ENCODE measurements at regions not wholly inside any gene's neighbourhood (a gene's known extent, or its start where the extent isn't known, plus 50 kb on each side); places are given as distances from the start of the nearest gene placed in this dataset.
"Not testable (repeated sequence)": the region's sequence is repeated elsewhere in the genome, so short reads cannot be mapped to it uniquely, and the experiment has no call there.

DNA sequence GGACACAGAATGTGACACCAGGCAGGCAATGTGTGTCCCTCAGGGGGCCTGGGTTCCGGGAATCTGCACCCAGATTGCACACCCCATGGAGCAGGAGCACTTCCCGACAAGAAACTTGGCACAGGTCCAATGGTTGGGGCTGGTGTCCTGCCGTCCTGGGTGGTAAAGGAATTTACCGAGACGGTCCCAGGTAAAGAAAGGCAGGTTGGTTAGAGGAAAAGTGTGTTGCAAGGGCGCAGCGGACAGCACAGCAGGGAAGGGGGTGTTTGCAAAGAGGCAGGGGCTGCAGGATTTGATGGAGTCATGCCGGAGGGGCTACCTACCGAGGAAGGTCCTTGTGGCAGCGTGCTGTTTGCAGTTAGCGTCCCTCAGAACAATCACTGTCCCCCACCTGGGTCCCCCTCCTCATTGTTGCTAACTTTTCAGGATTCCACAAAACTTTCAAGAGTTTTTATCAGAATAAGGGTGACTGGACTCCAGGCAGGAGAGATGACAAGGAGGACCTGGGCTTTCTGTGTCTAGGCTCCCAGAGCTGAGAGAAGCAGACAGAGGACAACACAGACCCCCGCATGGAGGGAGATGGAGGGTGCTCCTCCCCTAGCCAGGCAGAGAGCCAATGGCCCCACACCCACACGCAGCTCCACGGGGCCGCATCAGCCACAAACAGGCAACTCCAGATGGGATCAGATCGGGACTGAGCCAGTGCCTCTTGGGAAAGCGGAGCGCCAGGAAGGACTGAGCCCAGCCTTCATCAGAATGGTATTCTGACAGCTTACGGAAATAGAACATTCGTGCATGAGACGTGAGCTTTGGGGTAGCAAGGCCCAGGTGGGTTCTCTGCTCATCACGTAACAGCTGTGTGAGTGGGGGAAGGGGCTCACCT, 1423.9 kb downstream of the BRD1 start:
- H3K9me3 ChIP-seq (ENCODE audit: control insufficient read depth in 1 of 2, low read length in 2 of 2), result peaks cover 0 to 7% of the 10 kb centered on the region in 2 donors
- H3K4me1 ChIP-seq (ENCODE audit: control insufficient read depth in 1 of 2, insufficient read depth in 2 of 2, low read length in 2 of 2), result no peaks in the 10 kb centered on the region
- H3K27ac ChIP-seq (ENCODE audit: low read length), result no peak overlapping the region
- H3K4me3 ChIP-seq (ENCODE audit: low read depth in 1 of 2, low read length in 2 of 2), result no peak overlapping the region
- H3K27me3 ChIP-seq (ENCODE audit: low read depth, low read length), result no peaks in the 10 kb centered on the region
- H3K36me3 ChIP-seq (ENCODE audit: control insufficient read depth in 1 of 2, insufficient read depth in 2 of 2, low read length in 2 of 2), result no peaks in the 10 kb centered on the region

DNA sequence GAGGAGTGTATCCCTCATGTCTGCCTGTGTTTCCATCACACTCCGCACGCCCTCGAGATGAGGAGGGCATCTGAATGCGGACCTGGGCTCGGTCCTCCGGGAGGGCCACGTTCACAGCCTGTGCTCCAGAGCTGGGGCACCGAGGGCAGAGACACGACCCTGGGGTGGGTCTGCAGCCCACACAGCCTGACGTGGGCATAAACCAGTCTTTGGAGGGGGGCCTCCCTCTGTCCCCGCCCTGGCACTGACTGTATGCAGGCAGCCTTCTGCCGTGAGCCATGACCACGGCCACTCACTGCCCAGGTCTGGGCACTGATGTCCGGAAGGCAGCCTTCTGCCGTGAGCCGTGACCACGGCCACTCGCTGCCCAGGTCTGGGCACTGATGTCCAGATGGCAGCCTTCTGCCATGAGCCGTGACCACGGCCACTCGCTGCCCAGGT, 1425.1 kb downstream of the BRD1 start:
- no peak overlapping the region for H3K27ac ChIP-seq (ENCODE audit: low read length)
- H3K27me3 ChIP-seq (ENCODE audit: low read depth, low read length), result no peaks in the 10 kb centered on the region
- no peaks in the 10 kb centered on the region for H3K36me3 ChIP-seq (ENCODE audit: control insufficient read depth in 1 of 2, insufficient read depth in 2 of 2, low read length in 2 of 2)
- no peaks in the 10 kb centered on the region for H3K9me3 ChIP-seq (ENCODE audit: control insufficient read depth in 1 of 2, low read length in 2 of 2)
- H3K4me1 ChIP-seq (ENCODE audit: control insufficient read depth in 1 of 2, insufficient read depth in 2 of 2, low read length in 2 of 2), result no peaks in the 10 kb centered on the region
- H3K4me3 ChIP-seq (ENCODE audit: low read depth in 1 of 2, low read length in 2 of 2), result no peak overlapping the region

DNA sequence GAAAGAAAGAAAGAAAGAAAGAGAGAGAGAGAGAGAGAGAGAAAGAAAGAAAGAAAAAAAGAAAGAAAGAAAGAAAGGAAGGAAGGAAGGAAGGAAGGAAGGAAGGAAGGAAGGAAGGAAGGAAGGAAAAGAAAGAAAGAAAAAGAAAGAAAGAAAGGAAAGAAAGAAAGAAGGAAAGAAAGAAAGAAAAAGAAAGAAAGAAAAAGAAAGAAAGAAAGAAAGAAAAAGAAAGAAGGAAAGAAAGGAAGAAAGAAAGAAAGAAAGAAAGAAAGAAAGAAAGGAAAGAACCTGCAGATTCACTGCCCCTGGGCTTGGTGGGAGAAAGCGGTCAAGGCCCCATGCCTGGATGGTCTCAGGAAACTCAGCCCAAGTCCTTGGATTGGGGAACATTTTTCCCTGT, 1426.2 kb downstream of the BRD1 start:
- not testable (repeated sequence) for H3K4me1 ChIP-seq (ENCODE audit: control insufficient read depth in 1 of 2, insufficient read depth in 2 of 2, low read length in 2 of 2); H3K27me3 ChIP-seq (ENCODE audit: low read depth, low read length); H3K9me3 ChIP-seq (ENCODE audit: control insufficient read depth in 1 of 2, low read length in 2 of 2); H3K27ac ChIP-seq (ENCODE audit: low read length); H3K36me3 ChIP-seq (ENCODE audit: control insufficient read depth in 1 of 2, insufficient read depth in 2 of 2, low read length in 2 of 2); H3K4me3 ChIP-seq (ENCODE audit: low read depth in 1 of 2, low read length in 2 of 2)

- Histone ChIP-seq H3K27ac (ENCODE audit: low read length) (no peak overlapping the region), H3K27me3 (ENCODE audit: low read depth, low read length) (no peaks in the 10 kb centered on the region)
These were observed 1429.3 kb downstream of the BRD1 start for GRCh38 chr22:48398181-48398905.

DNA sequence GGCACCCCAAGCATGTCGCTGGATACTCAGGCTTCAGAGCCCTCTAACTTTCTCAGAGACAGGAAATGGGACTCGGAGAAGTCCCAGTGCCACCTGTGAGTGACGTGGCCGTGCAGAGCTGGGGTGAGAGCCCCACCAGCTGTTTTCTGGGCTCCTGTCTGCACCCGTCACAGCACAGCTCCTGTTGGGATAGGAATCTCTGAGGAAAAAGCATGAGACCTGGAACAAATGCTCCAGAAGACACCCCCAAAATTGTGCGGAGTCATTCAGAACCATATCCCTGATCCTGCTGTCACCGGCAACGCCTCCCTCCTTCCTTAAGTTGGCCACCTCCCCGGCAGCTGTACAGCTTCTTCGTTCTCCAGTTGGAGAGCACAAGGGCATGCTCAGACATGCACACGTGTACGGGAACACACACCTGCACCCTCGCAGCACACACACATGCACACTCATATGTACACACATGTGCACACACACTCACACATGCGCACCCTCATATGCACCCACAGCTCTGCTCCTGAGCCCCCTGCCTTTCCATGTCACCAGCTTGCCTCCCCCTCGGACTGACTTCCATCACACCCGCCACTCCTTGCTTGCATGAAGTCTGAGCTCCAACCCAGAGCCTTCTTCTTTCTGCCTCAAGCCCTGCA, 1430.0 kb downstream of the BRD1 start:
- Histone ChIP-seq H3K4me3 (ENCODE audit: low read depth in 1 of 2, low read length in 2 of 2) (no peak overlapping the region), H3K4me1 (ENCODE audit: control insufficient read depth in 1 of 2, insufficient read depth in 2 of 2, low read length in 2 of 2) (no peaks in the 10 kb centered on the region), H3K36me3 (ENCODE audit: control insufficient read depth in 1 of 2, insufficient read depth in 2 of 2, low read length in 2 of 2) (no peaks in the 10 kb centered on the region), H3K27ac (ENCODE audit: low read length) (no peak overlapping the region), H3K27me3 (ENCODE audit: low read depth, low read length) (no peaks in the 10 kb centered on the region), H3K9me3 (ENCODE audit: control insufficient read depth in 1 of 2, low read length in 2 of 2) (no peaks in the 10 kb centered on the region)

More at GRCh38 chr22:48398181-48398905, 1429.3 kb downstream of the BRD1 start:
- Histone ChIP-seq H3K9me3 (ENCODE audit: control insufficient read depth in 1 of 2, low read length in 2 of 2) (no peaks in the 10 kb centered on the region), H3K4me1 (ENCODE audit: control insufficient read depth in 1 of 2, insufficient read depth in 2 of 2, low read length in 2 of 2) (no peaks in the 10 kb centered on the region), H3K4me3 (ENCODE audit: low read depth in 1 of 2, low read length in 2 of 2) (no peak overlapping the region), H3K36me3 (ENCODE audit: control insufficient read depth in 1 of 2, insufficient read depth in 2 of 2, low read length in 2 of 2) (no peaks in the 10 kb centered on the region)

DNA sequence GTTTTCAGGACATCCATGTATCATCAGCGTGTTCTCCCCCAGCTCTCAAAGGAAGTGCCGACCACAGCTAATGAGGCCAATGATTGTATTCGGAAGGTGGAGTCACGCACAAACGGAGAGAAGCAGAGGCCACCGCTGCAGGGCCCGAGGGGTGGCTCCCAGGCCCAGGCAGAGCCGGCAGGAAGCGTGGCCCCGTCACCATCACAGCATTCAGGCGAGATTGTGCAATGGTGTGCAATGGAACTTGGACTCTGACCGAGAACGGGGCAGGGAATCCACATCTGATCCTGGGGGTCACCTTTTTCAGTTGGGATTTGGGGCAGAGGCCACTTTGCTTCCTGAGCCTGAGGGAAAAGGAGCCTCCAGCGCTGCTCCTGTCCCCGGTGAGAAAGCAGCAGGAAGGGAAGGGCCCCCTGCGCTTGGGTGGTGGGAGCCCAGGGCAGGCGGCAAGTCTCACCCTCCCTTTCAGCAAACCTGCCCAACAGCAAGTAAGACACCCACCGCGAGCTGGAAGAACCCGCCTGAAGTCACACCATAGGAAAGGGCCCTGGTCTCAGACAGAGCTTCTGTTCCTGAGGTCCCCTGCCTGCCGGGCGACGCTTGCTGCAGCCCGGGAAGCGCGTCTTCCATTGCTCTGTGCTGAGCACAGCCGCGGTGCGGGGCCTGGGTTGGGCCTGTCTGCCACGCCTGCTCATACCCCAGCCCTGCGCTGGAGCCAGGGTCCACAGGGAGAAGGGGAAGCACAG, 1430.7 kb downstream of the BRD1 start:
- H3K27me3 ChIP-seq (ENCODE audit: low read depth, low read length), result no peaks in the 10 kb centered on the region
- H3K36me3 ChIP-seq (ENCODE audit: control insufficient read depth in 1 of 2, insufficient read depth in 2 of 2, low read length in 2 of 2), result no peaks in the 10 kb centered on the region
- no peak overlapping the region for H3K27ac ChIP-seq (ENCODE audit: low read length)
- no peak overlapping the region for H3K4me3 ChIP-seq (ENCODE audit: low read depth in 1 of 2, low read length in 2 of 2)
- no peaks in the 10 kb centered on the region for H3K4me1 ChIP-seq (ENCODE audit: control insufficient read depth in 1 of 2, insufficient read depth in 2 of 2, low read length in 2 of 2)
- no peaks in the 10 kb centered on the region for H3K9me3 ChIP-seq (ENCODE audit: control insufficient read depth in 1 of 2, low read length in 2 of 2)

- no peaks in the 10 kb centered on the region for H3K9me3 ChIP-seq (ENCODE audit: control insufficient read depth in 1 of 2, low read length in 2 of 2)
- no peaks in the 10 kb centered on the region for H3K27me3 ChIP-seq (ENCODE audit: low read depth, low read length)
- no peak overlapping the region for H3K27ac ChIP-seq (ENCODE audit: low read length)
- H3K4me3 ChIP-seq (ENCODE audit: low read depth in 1 of 2, low read length in 2 of 2), result no peak overlapping the region
- H3K4me1 ChIP-seq (ENCODE audit: control insufficient read depth in 1 of 2, insufficient read depth in 2 of 2, low read length in 2 of 2), result no peaks in the 10 kb centered on the region
- no peaks in the 10 kb centered on the region for H3K36me3 ChIP-seq (ENCODE audit: control insufficient read depth in 1 of 2, insufficient read depth in 2 of 2, low read length in 2 of 2)
These were observed 1431.4 kb downstream of the BRD1 start for GRCh38 chr22:48396091-48396784.

GRCh38 chr22:48395201-48395600, 1432.5 kb downstream of the BRD1 start:
- Histone ChIP-seq H3K4me1 (ENCODE audit: control insufficient read depth in 1 of 2, insufficient read depth in 2 of 2, low read length in 2 of 2) (no peaks in the 10 kb centered on the region), H3K4me3 (ENCODE audit: low read depth in 1 of 2, low read length in 2 of 2) (no peak overlapping the region), H3K27me3 (ENCODE audit: low read depth, low read length) (no peaks in the 10 kb centered on the region), H3K9me3 (ENCODE audit: control insufficient read depth in 1 of 2, low read length in 2 of 2) (no peaks in the 10 kb centered on the region), H3K27ac (ENCODE audit: low read length) (no peak overlapping the region), H3K36me3 (ENCODE audit: control insufficient read depth in 1 of 2, insufficient read depth in 2 of 2, low read length in 2 of 2) (no peaks in the 10 kb centered on the region)

GRCh38 chr22:48394787-48395186, 1432.9 kb downstream of the BRD1 start:
- peaks cover 3% of the 10 kb centered on the region for H3K27me3 ChIP-seq (ENCODE audit: low read depth, low read length)
- no peaks in the 10 kb centered on the region for H3K36me3 ChIP-seq (ENCODE audit: control insufficient read depth in 1 of 2, insufficient read depth in 2 of 2, low read length in 2 of 2)
- no peak overlapping the region for H3K27ac ChIP-seq (ENCODE audit: low read length)
- H3K9me3 ChIP-seq (ENCODE audit: control insufficient read depth in 1 of 2, low read length in 2 of 2), result no peaks in the 10 kb centered on the region
- no peaks in the 10 kb centered on the region for H3K4me1 ChIP-seq (ENCODE audit: control insufficient read depth in 1 of 2, insufficient read depth in 2 of 2, low read length in 2 of 2)
- no peak overlapping the region for H3K4me3 ChIP-seq (ENCODE audit: low read depth in 1 of 2, low read length in 2 of 2)

DNA sequence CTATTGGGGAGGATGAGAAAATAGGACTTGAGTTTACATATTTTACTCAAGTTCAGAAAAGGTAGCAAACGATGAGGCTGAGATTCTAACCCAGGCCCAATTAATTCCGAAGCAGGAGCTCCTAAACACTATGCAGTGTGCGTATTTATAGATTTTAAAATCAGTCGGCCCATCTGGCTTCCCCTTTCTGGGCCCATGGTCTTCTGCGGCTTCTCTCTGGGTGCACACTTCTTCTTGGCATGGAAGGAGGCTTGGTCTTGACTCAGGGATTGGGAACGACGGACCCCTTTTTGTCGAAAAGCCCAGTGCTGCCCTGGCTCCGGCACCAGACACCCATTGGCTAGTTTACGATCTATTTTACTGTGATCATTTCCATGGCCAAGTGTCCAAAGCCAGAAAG, 1433.8 kb downstream of the BRD1 start:
- no peak overlapping the region for H3K4me3 ChIP-seq (ENCODE audit: low read depth in 1 of 2, low read length in 2 of 2)
- H3K27ac ChIP-seq (ENCODE audit: low read length), result no peak overlapping the region
- H3K4me1 ChIP-seq (ENCODE audit: control insufficient read depth in 1 of 2, insufficient read depth in 2 of 2, low read length in 2 of 2), result no peaks in the 10 kb centered on the region
- H3K27me3 ChIP-seq (ENCODE audit: low read depth, low read length), result peaks cover 3% of the 10 kb centered on the region
- no peaks in the 10 kb centered on the region for H3K9me3 ChIP-seq (ENCODE audit: control insufficient read depth in 1 of 2, low read length in 2 of 2)
- H3K36me3 ChIP-seq (ENCODE audit: control insufficient read depth in 1 of 2, insufficient read depth in 2 of 2, low read length in 2 of 2), result no peaks in the 10 kb centered on the region

All from muscle layer of duodenum (tissue), 2 donors.